H9 (cell line): ENCODE measurements at regions not wholly inside any gene's neighbourhood (a gene's known extent, or its start where the extent isn't known, plus 50 kb on each side); places are given as distances from the start of the nearest gene placed in this dataset.

ENCODE experiments used
- DNase-seq: peaks from one replicate; pipeline ENCODE4 v3.0.0-alpha.2; 2017
- H2AFZ ChIP-seq: one replicate; pipeline ENCODE4 v1.6.1; 2013; ENCODE audit warnings: mild to moderate bottlenecking, low read length, control low read depth, moderate library complexity
- H2AK5ac ChIP-seq: 2 replicates; pipeline ENCODE4 v1.6.1; 2013; ENCODE audit warnings: low read length, control low read depth, mixed read lengths; ENCODE audit not compliant: insufficient read length
- H2BK120ac ChIP-seq: one replicate; pipeline ENCODE4 v1.6.1; 2013; ENCODE audit warnings: low read depth, mild to moderate bottlenecking, low read length, control low read depth, inconsistent platforms; ENCODE audit not compliant: poor library complexity, severe bottlenecking
- H2BK12ac ChIP-seq: 2 replicates; pipeline ENCODE4 v1.6.1; 2013; ENCODE audit warnings: low read length, control low read depth, mixed read lengths, low read depth; ENCODE audit not compliant: insufficient read length
- H2BK15ac ChIP-seq: 2 replicates; pipeline ENCODE4 v1.6.1; 2013; ENCODE audit warnings: low read depth, low read length, control low read depth
- H2BK20ac ChIP-seq: one replicate; pipeline ENCODE4 v1.6.1; 2013; ENCODE audit warnings: low read depth, mild to moderate bottlenecking, low read length, control low read depth, inconsistent platforms; ENCODE audit not compliant: poor library complexity, severe bottlenecking
- H2BK5ac ChIP-seq: 2 replicates; pipeline ENCODE4 v1.6.1; 2013; ENCODE audit warnings: low read length, control low read depth, mixed read lengths; ENCODE audit not compliant: insufficient read length
- H3K14ac ChIP-seq: 2 replicates; pipeline ENCODE4 v1.6.1; 2013; ENCODE audit warnings: low read length, control low read depth; ENCODE audit not compliant: insufficient read depth
- H3K18ac ChIP-seq: 2 replicates; pipeline ENCODE4 v1.6.1; 2013; ENCODE audit warnings: low read depth, mild to moderate bottlenecking, mixed read lengths, low read length, control low read depth; ENCODE audit not compliant: insufficient read length
- H3K23ac ChIP-seq: 2 replicates; pipeline ENCODE4 v1.6.1; 2013; ENCODE audit warnings: low read length, control low read depth, mixed read lengths, low read depth; ENCODE audit not compliant: insufficient read length
- H3K23me2 ChIP-seq: 2 replicates; pipeline ENCODE4 v1.6.1; 2013; ENCODE audit warnings: low read depth, mild to moderate bottlenecking, mixed read lengths, low read length, control low read depth; ENCODE audit not compliant: insufficient read length, poor library complexity, severe bottlenecking
- H3K27ac ChIP-seq: 2 replicates; pipeline ENCODE4 v1.5.1; 2013; ENCODE audit warnings: low read length, control low read depth, mixed read lengths, low read depth; ENCODE audit not compliant: insufficient read length
- H3K27me3 ChIP-seq: 2 replicates; pipeline ENCODE4 v1.6.1; 2013; ENCODE audit warnings: low read length, control low read depth, inconsistent platforms; ENCODE audit not compliant: insufficient read depth
- H3K4ac ChIP-seq: 2 replicates; pipeline ENCODE4 v1.6.1; 2013; ENCODE audit warnings: low read depth, mild to moderate bottlenecking, control low read depth, inconsistent platforms, low read length, moderate library complexity
- H3K4me1 ChIP-seq: 2 replicates; pipeline ENCODE4 v1.6.1; 2013; ENCODE audit warnings: low read length, control low read depth, inconsistent platforms; ENCODE audit not compliant: insufficient read depth
- H3K4me2 ChIP-seq: 2 replicates; pipeline ENCODE4 v1.6.1; 2013; ENCODE audit warnings: low read length, control low read depth, mixed read lengths; ENCODE audit not compliant: insufficient read length, insufficient read depth
- H3K56ac ChIP-seq: 2 replicates; pipeline ENCODE4 v1.6.1; 2013; ENCODE audit warnings: low read depth, mild to moderate bottlenecking, mixed read lengths, low read length, control low read depth; ENCODE audit not compliant: insufficient read length
- H3K79me1 ChIP-seq: 2 replicates; pipeline ENCODE4 v1.6.1; 2013; ENCODE audit warnings: low read depth, mild to moderate bottlenecking, moderate library complexity, low read length, control low read depth, inconsistent platforms; ENCODE audit not compliant: insufficient read depth, poor library complexity, severe bottlenecking
- H3K79me2 ChIP-seq: 2 replicates; pipeline ENCODE4 v1.6.1; 2013; ENCODE audit warnings: low read length, control low read depth, inconsistent platforms; ENCODE audit not compliant: insufficient read depth
- H3K9ac ChIP-seq: 2 replicates; pipeline ENCODE4 v1.6.1; 2013; ENCODE audit warnings: low read length, control low read depth, mixed read lengths; ENCODE audit not compliant: insufficient read length; ENCODE audit errors: extremely low read depth
- H3K9me3 ChIP-seq: one replicate; pipeline ENCODE4 v1.6.1; 2013; ENCODE audit warnings: low read depth, low read length, inconsistent platforms; ENCODE audit not compliant: control insufficient read depth
- H3T11ph ChIP-seq: one replicate; pipeline ENCODE4 v1.6.1; 2013; ENCODE audit warnings: mild to moderate bottlenecking, low read length, control low read depth, inconsistent platforms
- H4K20me1 ChIP-seq: one replicate; pipeline ENCODE4 v1.6.1; 2013; ENCODE audit not compliant: control insufficient read depth, insufficient read length, insufficient read depth
- H4K5ac ChIP-seq: 2 replicates; pipeline ENCODE4 v1.6.1; 2013; ENCODE audit warnings: low read depth, mild to moderate bottlenecking, mixed read lengths, low read length, control low read depth; ENCODE audit not compliant: insufficient read length
- H4K8ac ChIP-seq: replicated peaks from 2 replicates; pipeline ENCODE4 v1.6.1; 2013; ENCODE audit warnings: low read length, control low read depth, mixed read lengths, low read depth; ENCODE audit not compliant: insufficient read length
- H4K91ac ChIP-seq: 2 replicates; pipeline ENCODE4 v1.6.1; 2013; ENCODE audit warnings: low read depth, mild to moderate bottlenecking, moderate library complexity, mixed read lengths, low read length, control low read depth; ENCODE audit not compliant: insufficient read length
- H3K27ac Mint-ChIP-seq, 3 experiments: 2 replicates in 2 of 3; 3 replicates in 1 of 3; pipeline ENCODE4 v1.8.0; 2020 to 2021; ENCODE audit warnings: mixed read lengths in 3 of 3, mild to moderate bottlenecking in 1 of 3, moderate library complexity in 1 of 3
- H3K27me3 Mint-ChIP-seq: 2 replicates; pipeline ENCODE4 v1.8.0; 2021; ENCODE audit warnings: low read depth, mild to moderate bottlenecking, moderate library complexity, mixed read lengths
- H3K36me3 Mint-ChIP-seq, 3 experiments: 2 replicates in 2 of 3; 3 replicates in 1 of 3; pipeline ENCODE4 v1.8.0; 2020 to 2021; ENCODE audit warnings: low read depth in 3 of 3, mixed read lengths in 3 of 3; ENCODE audit not compliant: insufficient read depth in 1 of 3
- H3K4me1 Mint-ChIP-seq, 2 experiments: 2 replicates each; pipeline ENCODE4 v1.8.0; 2020; ENCODE audit warnings: mixed read lengths in 2 of 2
- H3K4me3 Mint-ChIP-seq, 2 experiments: 2 replicates in 1 of 2; 3 replicates in 1 of 2; pipeline ENCODE4 v1.8.0; 2020 to 2021; ENCODE audit warnings: mild to moderate bottlenecking in 2 of 2, mixed read lengths in 2 of 2, moderate library complexity in 1 of 2
- H3K9me3 Mint-ChIP-seq, 2 experiments: 2 replicates in 1 of 2; 3 replicates in 1 of 2; pipeline ENCODE4 v1.8.0; 2020; ENCODE audit warnings: mild to moderate bottlenecking in 2 of 2, mixed read lengths in 2 of 2, moderate library complexity in 1 of 2
- CTCF ChIP-seq: fragments of 200-600 bp; sonication (generic); conservative IDR thresholded peaks from 3 replicates; pipeline ENCODE4 v1.8.0; 2021; ENCODE audit warnings: antibody characterized with exemption, mild to moderate bottlenecking

- Histone ChIP-seq H3K27me3 (no peaks in the 10 kb centered on the region), H2AK5ac (no peak overlapping the region), H4K8ac (no peak overlapping the region), H4K20me1 (no peaks in the 10 kb centered on the region), H3K18ac (no peak overlapping the region), H2BK5ac (no peak overlapping the region), H3T11ph (no peak overlapping the region), H3K4me1 (no peaks in the 10 kb centered on the region), H3K56ac (no peak overlapping the region), H3K27ac (no peak overlapping the region), H2BK20ac (no peak overlapping the region), H3K79me1 (no peaks in the 10 kb centered on the region), H4K91ac (no peak overlapping the region), H2BK15ac (no peak overlapping the region), H3K9ac (no peak overlapping the region), H4K5ac (no peak overlapping the region), H3K23me2 (no peaks in the 10 kb centered on the region), H3K14ac (no peak overlapping the region), H3K4ac (no peak overlapping the region), H3K79me2 (no peaks in the 10 kb centered on the region), H3K9me3 (no peaks in the 10 kb centered on the region), H2AFZ (no peak overlapping the region), H3K23ac (no peak overlapping the region), H2BK12ac (no peak overlapping the region), H2BK120ac (no peak overlapping the region), H3K4me2 (no peak overlapping the region)
- Mint-ChIP-seq H3K27me3 (no peaks in the 10 kb centered on the region), H3K36me3 (no peaks in the 10 kb centered on the region), H3K4me3 (no peak overlapping the region), H3K4me1 (no peaks in the 10 kb centered on the region), H3K27ac (no peak overlapping the region), H3K9me3 (no peaks in the 10 kb centered on the region)
- TF ChIP-seq CTCF = no peak
- DNase-seq = no peak
These were observed 1583.6 kb downstream of the CDH8 start for GRCh38 chr16:60452646-60453045.
